SH-SY5Y (cell line): ENCODE measurements at regions not wholly inside any gene's neighbourhood (a gene's known extent, or its start where the extent isn't known, plus 50 kb on each side); places are given as distances from the start of the nearest gene placed in this dataset.

Experiments
- GATA2 ChIP-seq: IDR thresholded peaks from 2 replicates; pipeline ENCODE4 v1.6.1; 2011; ENCODE audit warnings: mild to moderate bottlenecking, low read depth, low read length
- GATA3 ChIP-seq: IDR thresholded peaks from 2 replicates; pipeline ENCODE4 v1.6.1; 2011; ENCODE audit warnings: low read depth, mild to moderate bottlenecking, low read length, moderate library complexity

- TF ChIP-seq GATA3 (no peak), GATA2 (no peak)
These were observed 219.7 kb upstream of the TENM3 start for GRCh38 chr4:182023469-182023868.

- no peak for TF ChIP-seq GATA2
- no peak for TF ChIP-seq GATA3
These were observed 200.3 kb upstream of the TENM3 start for GRCh38 chr4:182042945-182043344.

- TF ChIP-seq GATA3 = no peak
These were observed 194.3 kb upstream of the TENM3 start for GRCh38 chr4:182048871-182049270.

- TF ChIP-seq GATA2 = no peak
- no peak for TF ChIP-seq GATA3
These were observed 186.3 kb upstream of the TENM3 start for GRCh38 chr4:182056866-182057265.

- TF ChIP-seq GATA3 = no peak
- no peak for TF ChIP-seq GATA2
These were observed 180.7 kb upstream of the TENM3 start for GRCh38 chr4:182062458-182062857.

- TF ChIP-seq GATA2 (no peak), GATA3 (no peak)
These were observed 180.3 kb upstream of the TENM3 start for GRCh38 chr4:182062936-182063335.

GRCh38 chr4:182063651-182064050 is 179.6 kb upstream of the TENM3 start:
- TF ChIP-seq GATA3 (no peak), GATA2 (no peak)

- no peak for TF ChIP-seq GATA2
- TF ChIP-seq GATA3 = no peak
These were observed 177.9 kb upstream of the TENM3 start for GRCh38 chr4:182065255-182065654.

GRCh38 chr4:182066037-182066436 is 177.2 kb upstream of the TENM3 start:
- TF ChIP-seq GATA3 (no peak), GATA2 (no peak)

- TF ChIP-seq GATA3 = no peak
- no peak for TF ChIP-seq GATA2
These were observed 175.4 kb upstream of the TENM3 start for GRCh38 chr4:182067828-182068227.

- TF ChIP-seq GATA3 (no peak), GATA2 (no peak)
These were observed 174.3 kb upstream of the TENM3 start for GRCh38 chr4:182068920-182069319.

- TF ChIP-seq GATA3 (no peak), GATA2 (no peak)
These were observed 169.9 kb upstream of the TENM3 start for GRCh38 chr4:182073278-182073677.

GRCh38 chr4:182074139-182074538 is 169.1 kb upstream of the TENM3 start:
- TF ChIP-seq GATA2 = no peak
- TF ChIP-seq GATA3 = no peak

GRCh38 chr4:182074810-182075209 is 168.4 kb upstream of the TENM3 start:
- TF ChIP-seq GATA3 (no peak), GATA2 (no peak)

- TF ChIP-seq GATA2 = no peak
- TF ChIP-seq GATA3 = no peak
These were observed 160.3 kb upstream of the TENM3 start for GRCh38 chr4:182082910-182083309.

GRCh38 chr4:182083671-182084410 is 159.4 kb upstream of the TENM3 start:
- TF ChIP-seq GATA3 (no peak), GATA2 (no peak)

- TF ChIP-seq GATA2 (no peak), GATA3 (no peak)
These were observed 158.1 kb upstream of the TENM3 start for GRCh38 chr4:182085051-182085480.
